Esophagus muscularis mucosa (tissue), 4 donors: ENCODE measurements at regions not wholly inside any gene's neighbourhood (a gene's known extent, or its start where the extent isn't known, plus 50 kb on each side); places are given as distances from the start of the nearest gene placed in this dataset.
A peak's percentile ranks its signal among the peaks of the same experiment; 100 is the strongest.
"Not testable (repeated sequence)": the region's sequence is repeated elsewhere in the genome, so short reads cannot be mapped to it uniquely, and the experiment has no call there.

ENCODE experiments used
- DNase-seq: peaks from one replicate; pipeline ENCODE4 v3.0.0-alpha.2; 2017; ENCODE audit errors: extremely low spot score
- H3K27ac ChIP-seq, 4 donors: fragments of 200-600 bp; sonication (generic); replicated peaks in 1 of 4; 1 replicate in 3 of 4; 2 replicates in 1 of 4; pipeline ENCODE4 v1.5.1; 2016 to 2019; ENCODE audit warnings: mild to moderate bottlenecking in 1 of 4
- H3K27me3 ChIP-seq, 4 donors: fragments of 200-600 bp; sonication (generic); one replicate each; pipeline versions ENCODE4 v1.5.1 to v1.6.0; 2016 to 2019
- H3K36me3 ChIP-seq, 4 donors: fragments of 200-600 bp; sonication (generic); one replicate each; pipeline ENCODE4 v1.5.1; 2016 to 2019
- H3K4me1 ChIP-seq, 4 donors: fragments of 200-600 bp; sonication (generic); one replicate each; pipeline ENCODE4 v1.5.1; 2016 to 2019
- H3K4me3 ChIP-seq, 4 donors: fragments of 200-600 bp; sonication (generic); 1 replicate in 2 of 4; 2 replicates in 2 of 4; pipeline ENCODE4 v1.5.1; 2016 to 2019; ENCODE audit warnings: mild to moderate bottlenecking in 4 of 4, moderate library complexity in 1 of 4
- H3K9me3 ChIP-seq, 4 donors: fragments of 200-600 bp; sonication (generic); 1 replicate in 3 of 4; 2 replicates in 1 of 4; pipeline ENCODE4 v1.5.1; 2016 to 2019
- EP300 ChIP-seq: sonication (generic); formaldehyde crosslinking; IDR thresholded peaks from one replicate; pipeline ENCODE4 v1.6.1; 2017; ENCODE audit warnings: antibody characterized with exemption
- POLR2A ChIP-seq: fragments of 450-650 bp; IDR thresholded peaks from one replicate; pipeline ENCODE4 v1.6.1; 2017; ENCODE audit warnings: antibody characterized with exemption, moderate library complexity, mild to moderate bottlenecking, low read depth
- POLR2AphosphoS5 ChIP-seq, 2 donors: sonication (generic); formaldehyde crosslinking; IDR thresholded peaks; one replicate each; pipeline ENCODE4 v1.6.1; 2017; ENCODE audit warnings: antibody characterized with exemption in 2 of 2
- WGBS: methylation state at CpG from one replicate; pipeline ENCODE4 v1.1.5; 2018; 5-methylcytosine and 5-hydroxymethylcytosine counted together
- intact Hi-C: fragments of 100-400 bp; cut with DNase I; formaldehyde crosslinking; loops from one replicate; pipeline ENCODE4 v1.15.1; 2023
- TF ChIP-seq, protein P1 (sequence below), 3 experiments: fragments of 200-600 bp in 2 of 3; fragments of 450-650 bp in 1 of 3; sonication (generic) in 2 of 3; IDR thresholded peaks; one replicate each; pipeline ENCODE4 v1.5.1; 2017 to 2019; ENCODE audit warnings: antibody characterized with exemption in 3 of 3, mild to moderate bottlenecking in 2 of 3, moderate library complexity in 1 of 3

DNA sequence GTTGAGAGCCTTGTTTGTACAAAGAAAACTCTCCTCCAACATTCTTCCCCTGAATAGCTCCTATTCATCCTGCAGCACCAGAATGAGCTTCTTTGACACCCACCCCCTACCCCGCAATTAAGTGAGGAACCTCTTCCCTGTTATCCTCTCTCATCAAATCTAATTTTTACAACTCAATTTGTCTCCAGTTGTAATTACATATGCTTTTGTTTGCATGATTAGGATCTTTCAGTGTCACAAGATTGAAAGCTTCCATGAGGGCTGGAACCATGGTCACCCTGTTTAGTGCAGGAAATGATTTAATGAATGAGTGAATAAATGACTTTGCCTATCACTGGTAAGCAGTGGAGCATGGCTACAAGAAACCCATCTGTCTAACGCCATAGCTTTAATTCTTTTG is 334.6 kb upstream of the KLHL29 start:
- no peaks in the 10 kb centered on the region for H3K27me3 ChIP-seq
- H3K4me1 ChIP-seq, result no peaks in the 10 kb centered on the region
- no peak for TF ChIP-seq POLR2A
- no peak for TF ChIP-seq POLR2AphosphoS5 (IDR thresholded peaks at IDR 0.05)
- TF ChIP-seq, protein P1, sequence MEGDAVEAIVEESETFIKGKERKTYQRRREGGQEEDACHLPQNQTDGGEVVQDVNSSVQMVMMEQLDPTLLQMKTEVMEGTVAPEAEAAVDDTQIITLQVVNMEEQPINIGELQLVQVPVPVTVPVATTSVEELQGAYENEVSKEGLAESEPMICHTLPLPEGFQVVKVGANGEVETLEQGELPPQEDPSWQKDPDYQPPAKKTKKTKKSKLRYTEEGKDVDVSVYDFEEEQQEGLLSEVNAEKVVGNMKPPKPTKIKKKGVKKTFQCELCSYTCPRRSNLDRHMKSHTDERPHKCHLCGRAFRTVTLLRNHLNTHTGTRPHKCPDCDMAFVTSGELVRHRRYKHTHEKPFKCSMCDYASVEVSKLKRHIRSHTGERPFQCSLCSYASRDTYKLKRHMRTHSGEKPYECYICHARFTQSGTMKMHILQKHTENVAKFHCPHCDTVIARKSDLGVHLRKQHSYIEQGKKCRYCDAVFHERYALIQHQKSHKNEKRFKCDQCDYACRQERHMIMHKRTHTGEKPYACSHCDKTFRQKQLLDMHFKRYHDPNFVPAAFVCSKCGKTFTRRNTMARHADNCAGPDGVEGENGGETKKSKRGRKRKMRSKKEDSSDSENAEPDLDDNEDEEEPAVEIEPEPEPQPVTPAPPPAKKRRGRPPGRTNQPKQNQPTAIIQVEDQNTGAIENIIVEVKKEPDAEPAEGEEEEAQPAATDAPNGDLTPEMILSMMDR (IDR thresholded peaks at IDR 0.05), result no peak
- no peak for TF ChIP-seq EP300
- no peak for DNase-seq
- H3K36me3 ChIP-seq, result no peaks in the 10 kb centered on the region
- intact Hi-C loops, result no loop called here
- no peak overlapping the region for H3K4me3 ChIP-seq
- WGBS, result 83% methylated on average over 2 of the region's 2 CpGs
- H3K9me3 ChIP-seq, result no peaks in the 10 kb centered on the region
- no peak overlapping the region for H3K27ac ChIP-seq

DNA sequence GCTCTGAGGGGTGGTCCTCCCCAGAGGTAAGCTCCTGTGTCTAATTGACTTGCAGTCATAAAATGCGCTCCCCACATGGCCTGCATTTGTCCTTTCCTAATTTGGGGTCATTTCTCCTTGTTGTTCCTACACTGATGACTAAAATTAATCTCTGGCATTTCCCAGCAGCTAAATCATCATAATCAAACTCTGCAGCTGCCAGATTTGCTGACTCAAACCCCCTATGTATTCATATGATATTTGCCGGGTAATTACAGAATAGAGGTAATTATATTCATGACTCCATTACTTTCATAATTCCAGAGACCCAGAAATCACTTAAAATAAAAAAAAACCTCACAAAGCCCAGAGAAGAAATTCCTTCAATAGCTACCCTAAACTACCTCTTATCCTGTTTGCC is 331.4 kb upstream of the KLHL29 start:
- intact Hi-C loops, result no loop called here
- TF ChIP-seq EP300 (no peak), POLR2A (no peak), POLR2AphosphoS5 (IDR thresholded peaks at IDR 0.05) (no peak)
- TF ChIP-seq, protein P1 (IDR thresholded peaks at IDR 0.05), result no peak
- 70% methylated on average over 2 of the region's 2 CpGs for WGBS

DNA sequence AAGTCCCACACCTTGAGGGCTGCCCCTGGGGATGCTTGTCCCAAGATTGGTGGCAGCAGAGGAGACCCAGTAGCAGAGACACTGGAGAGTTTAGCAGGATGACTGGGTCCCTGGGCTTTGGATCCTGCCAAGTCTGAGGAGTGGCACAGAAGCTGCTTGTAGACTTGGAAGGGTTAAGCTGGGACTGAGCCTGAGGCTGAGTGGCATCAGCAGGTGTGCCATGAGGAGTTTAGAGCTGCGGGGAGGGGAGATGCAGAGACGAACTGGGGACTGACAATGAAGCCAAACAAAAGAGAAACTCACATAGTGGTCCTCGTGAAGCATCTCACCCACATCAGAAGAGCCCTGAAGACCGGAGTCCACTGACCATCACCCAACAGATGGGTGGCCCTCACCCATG is 329.7 kb upstream of the KLHL29 start:
- Histone ChIP-seq H3K27ac (no peak overlapping the region), H3K36me3 (no peaks in the 10 kb centered on the region), H3K27me3 (no peaks in the 10 kb centered on the region), H3K4me3 (no peak overlapping the region), H3K4me1 (no peaks in the 10 kb centered on the region), H3K9me3 (no peaks in the 10 kb centered on the region)
- no peak for DNase-seq
- intact Hi-C loops, result no loop called here
- TF ChIP-seq, protein P1 (IDR thresholded peaks at IDR 0.05), result no peak
- TF ChIP-seq POLR2AphosphoS5 (IDR thresholded peaks at IDR 0.05), result no peak
- TF ChIP-seq EP300, result no peak
- no peak for TF ChIP-seq POLR2A
- WGBS, result 83% methylated on average over 4 of the region's 4 CpGs

More for the DNA sequence above, 331.4 kb upstream of the KLHL29 start:
- Histone ChIP-seq H3K4me3 (no peak overlapping the region), H3K9me3 (no peaks in the 10 kb centered on the region), H3K27me3 (no peaks in the 10 kb centered on the region), H3K27ac (no peak overlapping the region), H3K36me3 (no peaks in the 10 kb centered on the region), H3K4me1 (no peaks in the 10 kb centered on the region)
- no peak for DNase-seq

DNA sequence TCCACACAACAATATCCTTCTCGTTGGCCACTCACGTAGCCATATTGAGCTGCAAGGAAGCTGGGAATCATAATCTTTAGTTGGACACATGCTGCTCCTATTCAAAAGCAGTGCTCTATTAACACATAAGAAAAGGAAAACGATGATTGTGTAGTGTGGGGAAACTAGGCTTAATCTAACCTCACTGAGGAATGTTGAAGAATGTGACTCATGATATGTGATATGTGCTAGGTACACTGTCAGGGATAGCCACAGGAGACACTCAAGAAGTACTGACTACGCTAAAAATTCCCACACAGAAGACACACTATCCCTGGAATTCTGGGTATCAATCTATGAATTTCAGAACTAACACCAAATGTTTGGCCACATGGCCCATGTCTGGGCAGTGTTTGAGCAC is 328.1 kb upstream of the KLHL29 start:
- intact Hi-C loops, H3K27ac ChIP-seq, H3K4me3 ChIP-seq, H3K27me3 ChIP-seq, H3K36me3 ChIP-seq, H3K9me3 ChIP-seq, H3K4me1 ChIP-seq: not testable (repeated sequence)
- 84% methylated on average over 4 of the region's 4 CpGs for WGBS
- DNase-seq, result peak; percentile 70

DNA sequence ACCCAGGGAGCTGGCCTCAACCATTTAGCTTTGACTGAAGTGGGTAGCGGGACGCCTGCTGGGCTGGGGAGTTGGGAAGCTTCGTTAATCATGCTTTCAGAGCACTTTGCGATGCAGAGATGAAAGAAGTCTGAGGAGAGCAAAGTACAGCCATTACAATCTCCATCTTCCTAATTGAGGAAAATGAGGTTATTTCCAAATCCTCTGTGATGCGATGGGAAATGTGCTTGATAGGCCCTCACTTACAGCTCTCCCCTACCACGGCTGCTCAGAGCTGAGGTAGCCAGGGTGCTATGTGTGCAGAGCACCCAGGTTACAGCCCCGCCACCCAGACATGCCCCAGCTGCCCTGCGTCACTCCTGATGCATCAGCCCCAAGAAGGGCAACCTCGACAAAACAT is 326.5 kb upstream of the KLHL29 start:
- intact Hi-C loops, result no loop called here
- no peaks in the 10 kb centered on the region for H3K4me1 ChIP-seq
- WGBS, result 87% methylated on average over 9 of the region's 9 CpGs
- no peak overlapping the region for H3K27ac ChIP-seq
- peak; percentile 55 for DNase-seq
- no peaks in the 10 kb centered on the region for H3K9me3 ChIP-seq
- no peaks in the 10 kb centered on the region for H3K36me3 ChIP-seq
- no peak overlapping the region for H3K4me3 ChIP-seq
- no peaks in the 10 kb centered on the region for H3K27me3 ChIP-seq
- TF ChIP-seq EP300 (no peak), POLR2A (no peak), POLR2AphosphoS5 (IDR thresholded peaks at IDR 0.05) (no peak)
- TF ChIP-seq, protein P1 (IDR thresholded peaks at IDR 0.05), result no peak
